Breast epithelium (tissue), 3 donors: ENCODE measurements at regions not wholly inside any gene's neighbourhood (a gene's known extent, or its start where the extent isn't known, plus 50 kb on each side); places are given as distances from the start of the nearest gene placed in this dataset.

Source experiments
- CTCF ChIP-seq, 3 donors: fragments of 450-650 bp; IDR thresholded peaks; one replicate each; pipeline ENCODE4 v1.5.1; 2016 to 2017; ENCODE audit warnings: antibody characterized with exemption in 3 of 3, mild to moderate bottlenecking in 3 of 3, moderate library complexity in 3 of 3
- POLR2A ChIP-seq: fragments of 450-650 bp; IDR thresholded peaks from one replicate; pipeline ENCODE4 v1.6.1; 2016; ENCODE audit warnings: antibody characterized with exemption, mild to moderate bottlenecking, moderate library complexity

GRCh38 chr17:22694362-22695227 is 1002.3 kb downstream of the KCNJ18 start:
- TF ChIP-seq POLR2A (no peak), CTCF (IDR thresholded peaks at IDR 0.05) (no peak)
